OCI-LY1 (cell line): ENCODE measurements at regions not wholly inside any gene's neighbourhood (a gene's known extent, or its start where the extent isn't known, plus 50 kb on each side); places are given as distances from the start of the nearest gene placed in this dataset.

ENCODE experiments used
- H2AFZ ChIP-seq: fragments of 200-600 bp; sonication (generic), shearing (Covaris generic); 2 replicates; pipeline ENCODE4 v1.6.0; 2014; ENCODE audit warnings: antibody characterized with exemption, mild to moderate bottlenecking, low read length
- H3F3A ChIP-seq: fragments of 200-600 bp; sonication (generic), shearing (Covaris generic); 2 replicates; pipeline ENCODE4 v1.6.0; 2014; ENCODE audit warnings: mild to moderate bottlenecking, antibody characterized with exemption, low read length, moderate library complexity; ENCODE audit not compliant: insufficient read depth
- H3K27ac ChIP-seq: fragments of 200-600 bp; sonication (generic); 2 replicates; pipeline ENCODE4 v1.5.1; 2014; ENCODE audit warnings: low read length, mixed run types, mild to moderate bottlenecking, low read depth; ENCODE audit not compliant: poor library complexity, severe bottlenecking
- H3K27me3 ChIP-seq: fragments of 200-600 bp; sonication (generic); 2 replicates; pipeline ENCODE4 v1.6.0; 2014; ENCODE audit warnings: antibody characterized with exemption, mild to moderate bottlenecking, low read length, moderate library complexity; ENCODE audit not compliant: insufficient read depth
- H3K36me3 ChIP-seq: fragments of 200-600 bp; sonication (generic); 2 replicates; pipeline ENCODE4 v1.6.1; 2014; ENCODE audit warnings: mild to moderate bottlenecking, antibody characterized with exemption, low read length, moderate library complexity, mixed read lengths; ENCODE audit not compliant: insufficient read depth
- H3K4me1 ChIP-seq: fragments of 200-600 bp; sonication (generic); 2 replicates; pipeline ENCODE4 v1.5.1; 2014; ENCODE audit warnings: mild to moderate bottlenecking, low read length, moderate library complexity; ENCODE audit not compliant: insufficient read depth, severe bottlenecking
- H3K4me2 ChIP-seq: fragments of 200-600 bp; sonication (generic), shearing (Covaris generic); 2 replicates; pipeline ENCODE4 v1.6.1; 2014; ENCODE audit warnings: low read length
- H3K4me3 ChIP-seq: fragments of 200-600 bp; sonication (generic); 2 replicates; pipeline ENCODE4 v1.5.1; 2014; ENCODE audit warnings: low read length, low read depth, mild to moderate bottlenecking, mixed read lengths; ENCODE audit not compliant: poor library complexity, severe bottlenecking
- H3K79me2 ChIP-seq: fragments of 200-600 bp; shearing (Covaris generic); 2 replicates; pipeline ENCODE4 v1.6.1; 2016; ENCODE audit warnings: mixed run types, low read length, mixed read lengths; ENCODE audit not compliant: insufficient read depth
- H3K9ac ChIP-seq: fragments of 200-600 bp; sonication (generic), shearing (Covaris generic); 2 replicates; pipeline ENCODE4 v1.6.1; 2014; ENCODE audit warnings: mild to moderate bottlenecking, low read length, mixed read lengths
- H3K9me2 ChIP-seq: fragments of 200-600 bp; sonication (generic), shearing (Covaris generic); 2 replicates; pipeline ENCODE4 v1.6.1; 2014; ENCODE audit warnings: low read depth, mild to moderate bottlenecking, low read length, mixed read lengths
- H3K9me3 ChIP-seq: fragments of 200-600 bp; shearing (Covaris generic); 2 replicates; pipeline ENCODE4 v1.6.1; 2014; ENCODE audit warnings: low read length, mixed read lengths
- H4K20me1 ChIP-seq: fragments of 200-600 bp; sonication (generic), shearing (Covaris generic); 2 replicates; pipeline ENCODE4 v1.6.0; 2016; ENCODE audit warnings: mild to moderate bottlenecking, low read length; ENCODE audit not compliant: insufficient read depth
- CTCF ChIP-seq: fragments of 200-600 bp; sonication (generic), shearing (Covaris generic); IDR thresholded peaks from 2 replicates; pipeline ENCODE4 v1.5.1; 2017; ENCODE audit warnings: mild to moderate bottlenecking, antibody characterized with exemption, low read length, moderate library complexity, mixed read lengths
- EZH2 ChIP-seq: fragments of 200-600 bp; sonication (generic), shearing (Covaris generic); IDR thresholded peaks from 2 replicates; pipeline ENCODE4 v1.8.0; 2017; ENCODE audit warnings: borderline replicate concordance, mixed run types, mild to moderate bottlenecking, antibody characterized with exemption, low read length, moderate library complexity, mixed read lengths

GRCh38 chr6:168928012-168928411 is 325.6 kb downstream of the THBS2 start:
- H3K4me3 ChIP-seq: no peak overlapping the region
- H3K27ac ChIP-seq: no peak overlapping the region
- H3F3A ChIP-seq: no peaks in the 10 kb centered on the region
- H3K79me2 ChIP-seq: no peaks in the 10 kb centered on the region
- H3K36me3 ChIP-seq: no peaks in the 10 kb centered on the region
- H3K27me3 ChIP-seq: no peaks in the 10 kb centered on the region; the same call in 1 of the 2 replicates
- no peaks in the 10 kb centered on the region for H3K9me3 ChIP-seq
- H3K9me2 ChIP-seq: no peaks in the 10 kb centered on the region
- no peak for TF ChIP-seq CTCF
- TF ChIP-seq EZH2: no peak
- no peak overlapping the region for H3K9ac ChIP-seq
- H4K20me1 ChIP-seq: no peaks in the 10 kb centered on the region
- H3K4me1 ChIP-seq: no peaks in the 10 kb centered on the region
- H3K4me2 ChIP-seq: no peak overlapping the region
- H2AFZ ChIP-seq: no peak overlapping the region

GRCh38 chr6:168927026-168927425 is 326.6 kb downstream of the THBS2 start:
- no peaks in the 10 kb centered on the region for H4K20me1 ChIP-seq

GRCh38 chr6:168926306-168926705 is 327.3 kb downstream of the THBS2 start:
- TF ChIP-seq EZH2 (no peak), CTCF (no peak)
- Histone ChIP-seq H3K9ac (no peak overlapping the region), H3K27ac (no peak overlapping the region), H4K20me1 (no peaks in the 10 kb centered on the region), H3F3A (no peaks in the 10 kb centered on the region), H3K4me2 (no peak overlapping the region), H3K79me2 (no peaks in the 10 kb centered on the region), H3K9me3 (no peaks in the 10 kb centered on the region), H3K9me2 (no peaks in the 10 kb centered on the region), H3K27me3 (no peaks in the 10 kb centered on the region; the same call in 1 of the 2 replicates), H2AFZ (no peak overlapping the region), H3K4me3 (no peak overlapping the region), H3K4me1 (no peaks in the 10 kb centered on the region), H3K36me3 (no peaks in the 10 kb centered on the region)

More at GRCh38 chr6:168927026-168927425, 326.6 kb downstream of the THBS2 start:
- no peaks in the 10 kb centered on the region for H3K4me1 ChIP-seq
- H3K79me2 ChIP-seq: no peaks in the 10 kb centered on the region
- H3K4me2 ChIP-seq: no peak overlapping the region
- no peak for TF ChIP-seq CTCF
- no peak for TF ChIP-seq EZH2
- H3K9me2 ChIP-seq: no peaks in the 10 kb centered on the region
- H3K4me3 ChIP-seq: no peak overlapping the region
- no peaks in the 10 kb centered on the region for H3K9me3 ChIP-seq
- H3K27ac ChIP-seq: no peak overlapping the region
- no peak overlapping the region for H2AFZ ChIP-seq
- no peaks in the 10 kb centered on the region for H3F3A ChIP-seq
- H3K27me3 ChIP-seq: no peaks in the 10 kb centered on the region; the same call in 1 of the 2 replicates
- H3K36me3 ChIP-seq: no peaks in the 10 kb centered on the region
- no peak overlapping the region for H3K9ac ChIP-seq
